ENCODE measurements at regions not wholly inside any gene's neighbourhood (a gene's known extent, or its start where the extent isn't known, plus 50 kb on each side); places are given as distances from the start of the nearest gene placed in this dataset.
"Not testable (repeated sequence)": the region's sequence is repeated elsewhere in the genome, so short reads cannot be mapped to it uniquely, and the experiment has no call there.

- DNase-seq (ENCODE audit: extremely low read depth, low read depth) = not testable (repeated sequence)
Observed at GRCh38 chr22:10773341-10773740, 4754.7 kb upstream of the OR11H1 start.

GRCh38 chr22:10775601-10776357 lies 4752.2 kb upstream of the OR11H1 start:
- DNase-seq (ENCODE audit: extremely low read depth, low read depth) = not testable (repeated sequence)

- DNase-seq (ENCODE audit: extremely low read depth, low read depth) = not testable (repeated sequence)
Observed at GRCh38 chr22:10776358-10776729, 4751.6 kb upstream of the OR11H1 start.

GRCh38 chr22:10777733-10778132 lies 4750.3 kb upstream of the OR11H1 start:
- not testable (repeated sequence) for DNase-seq (ENCODE audit: extremely low read depth, low read depth)

- TF ChIP-seq CTCF (IDR thresholded peaks at IDR 0.05; ENCODE audit: low read depth, low read length) = no peak
- DNase-seq (ENCODE audit: extremely low read depth, low read depth) = no peak
Observed at GRCh38 chr22:10778296-10778814, 4749.6 kb upstream of the OR11H1 start.

- DNase-seq (ENCODE audit: extremely low read depth, low read depth) = not testable (repeated sequence)
Observed at GRCh38 chr22:10779200-10779599, 4748.8 kb upstream of the OR11H1 start.

- TF ChIP-seq CTCF (IDR thresholded peaks at IDR 0.05; ENCODE audit: low read depth, low read length) = no peak
- no peak for DNase-seq (ENCODE audit: extremely low read depth, low read depth)
Observed at GRCh38 chr22:10780281-10780680, 4747.7 kb upstream of the OR11H1 start.

GRCh38 chr22:10781571-10782403 lies 4746.2 kb upstream of the OR11H1 start:
- DNase-seq (ENCODE audit: extremely low read depth, low read depth) = no peak
- no peak for TF ChIP-seq CTCF (IDR thresholded peaks at IDR 0.05; ENCODE audit: low read depth, low read length)
